ENCODE measurements at regions not wholly inside any gene's neighbourhood (a gene's known extent, or its start where the extent isn't known, plus 50 kb on each side); places are given as distances from the start of the nearest gene placed in this dataset.

GRCh38 chr12:64951944-64952343 is 127.5 kb downstream of the TBC1D30 start:
- Histone ChIP-seq H2BK12ac (ENCODE audit: insufficient read length, low read depth, low read length) (no peak overlapping the region), H3K23me2 (ENCODE audit: insufficient read length, low read depth, low read length, poor library complexity, severe bottlenecking) (no peaks in the 10 kb centered on the region), H3K14ac (ENCODE audit: insufficient read depth, low read length) (no peak overlapping the region), H4K5ac (ENCODE audit: insufficient read length, low read depth, low read length) (no peak overlapping the region), H3K27me3 (ENCODE audit: insufficient read depth, low read length) (no peaks in the 10 kb centered on the region), H4K20me1 (ENCODE audit: control insufficient read depth, insufficient read depth, insufficient read length) (no peaks in the 10 kb centered on the region), H3K79me2 (ENCODE audit: insufficient read depth, low read length) (no peaks in the 10 kb centered on the region), H2BK120ac (ENCODE audit: low read depth, low read length, poor library complexity, severe bottlenecking) (no peak overlapping the region), H3K23ac (ENCODE audit: insufficient read length, low read depth, low read length) (no peak overlapping the region), H3K4me2 (ENCODE audit: insufficient read depth, insufficient read length, low read length) (no peak overlapping the region), H3T11ph (ENCODE audit: low read length) (no peak overlapping the region), H3K18ac (ENCODE audit: insufficient read length, low read depth, low read length) (no peak overlapping the region), H3K9ac (ENCODE audit: extremely low read depth, insufficient read length, low read length) (no peak overlapping the region), H2BK5ac (ENCODE audit: insufficient read length, low read length) (no peak overlapping the region), H4K8ac (replicated peaks; ENCODE audit: insufficient read length, low read depth, low read length) (no peak overlapping the region), H2BK15ac (ENCODE audit: low read depth, low read length) (no peak overlapping the region), H2BK20ac (ENCODE audit: low read depth, low read length, poor library complexity, severe bottlenecking) (no peak overlapping the region), H3K9me3 (ENCODE audit: control insufficient read depth, low read depth, low read length) (no peaks in the 10 kb centered on the region), H2AFZ (ENCODE audit: low read length) (no peak overlapping the region), H4K91ac (ENCODE audit: insufficient read length, low read depth, low read length) (no peak overlapping the region), H3K56ac (ENCODE audit: insufficient read length, low read depth, low read length) (no peak overlapping the region), H3K4ac (ENCODE audit: low read depth, low read length) (no peak overlapping the region), H3K79me1 (ENCODE audit: insufficient read depth, low read depth, low read length, poor library complexity, severe bottlenecking) (no peaks in the 10 kb centered on the region), H3K4me1 (ENCODE audit: insufficient read depth, low read length) (peaks cover 2% of the 10 kb centered on the region; the same call in 1 of the 2 replicates), H2AK5ac (ENCODE audit: insufficient read length, low read length) (no peak overlapping the region), H3K27ac (ENCODE audit: insufficient read length, low read depth, low read length) (no peak overlapping the region)
- DNase-seq: no peak
- H3K9me3 Mint-ChIP-seq: no peaks in the 10 kb centered on the region
- WGBS (ENCODE audit: extremely low coverage, insufficient read length, low lambda C conversion rate): no CpG with 5 or more reads among the region's 1 CpG
- no peaks in the 10 kb centered on the region for H3K27me3 Mint-ChIP-seq (ENCODE audit: low read depth)
- TF ChIP-seq, protein P1, sequence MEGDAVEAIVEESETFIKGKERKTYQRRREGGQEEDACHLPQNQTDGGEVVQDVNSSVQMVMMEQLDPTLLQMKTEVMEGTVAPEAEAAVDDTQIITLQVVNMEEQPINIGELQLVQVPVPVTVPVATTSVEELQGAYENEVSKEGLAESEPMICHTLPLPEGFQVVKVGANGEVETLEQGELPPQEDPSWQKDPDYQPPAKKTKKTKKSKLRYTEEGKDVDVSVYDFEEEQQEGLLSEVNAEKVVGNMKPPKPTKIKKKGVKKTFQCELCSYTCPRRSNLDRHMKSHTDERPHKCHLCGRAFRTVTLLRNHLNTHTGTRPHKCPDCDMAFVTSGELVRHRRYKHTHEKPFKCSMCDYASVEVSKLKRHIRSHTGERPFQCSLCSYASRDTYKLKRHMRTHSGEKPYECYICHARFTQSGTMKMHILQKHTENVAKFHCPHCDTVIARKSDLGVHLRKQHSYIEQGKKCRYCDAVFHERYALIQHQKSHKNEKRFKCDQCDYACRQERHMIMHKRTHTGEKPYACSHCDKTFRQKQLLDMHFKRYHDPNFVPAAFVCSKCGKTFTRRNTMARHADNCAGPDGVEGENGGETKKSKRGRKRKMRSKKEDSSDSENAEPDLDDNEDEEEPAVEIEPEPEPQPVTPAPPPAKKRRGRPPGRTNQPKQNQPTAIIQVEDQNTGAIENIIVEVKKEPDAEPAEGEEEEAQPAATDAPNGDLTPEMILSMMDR (conservative IDR thresholded peaks at IDR 0.05): no peak
- H3K4me1 Mint-ChIP-seq: peaks cover 12% of the 10 kb centered on the region in 2 experiments
- H3K4me3 Mint-ChIP-seq: no peak overlapping the region
- H3K36me3 Mint-ChIP-seq (ENCODE audit: insufficient read depth in 1 of 3, low read depth in 3 of 3): no peaks in the 10 kb centered on the region; a peak in 1 of 7 replicates
- no peak overlapping the region for H3K27ac Mint-ChIP-seq
